GM23338 (cell line): ENCODE measurements at regions not wholly inside any gene's neighbourhood (a gene's known extent, or its start where the extent isn't known, plus 50 kb on each side); places are given as distances from the start of the nearest gene placed in this dataset.

Experiments
- CREB1 ChIP-seq: fragments of 250-450 bp; sonication (Bioruptor Pico); IDR thresholded peaks from 2 replicates; pipeline ENCODE4 v1.5.0; 2020; ENCODE audit warnings: low read depth, mild to moderate bottlenecking, moderate library complexity
- CTCF ChIP-seq, 2 experiments: fragments of 200-600 bp in 1 of 2; sonication (generic) in 1 of 2; conservative IDR thresholded peaks; 2 replicates each; pipeline versions ENCODE4 v1.5.1 to v1.6.1; 2016 to 2017; ENCODE audit warnings: antibody characterized with exemption in 2 of 2, low read depth in 2 of 2, mild to moderate bottlenecking in 2 of 2, moderate library complexity in 1 of 2
- ETS1 ChIP-seq: IDR thresholded peaks from 2 replicates; pipeline ENCODE4 v1.6.1; 2016; ENCODE audit warnings: antibody characterized with exemption
- EZH2 ChIP-seq: fragments of 200-600 bp; sonication (generic); IDR thresholded peaks from one replicate; pipeline ENCODE4 v1.8.0; 2017; ENCODE audit warnings: antibody characterized with exemption, mild to moderate bottlenecking, low read depth; ENCODE audit not compliant: unreplicated experiment
- EZH2phosphoT487 ChIP-seq: fragments of 200-600 bp; sonication (generic); IDR thresholded peaks from one replicate; pipeline ENCODE4 v1.8.1; 2018; ENCODE audit warnings: antibody characterized with exemption; ENCODE audit not compliant: unreplicated experiment
- JUNB ChIP-seq: IDR thresholded peaks from one replicate; pipeline ENCODE4 v1.6.1; 2016; ENCODE audit warnings: antibody characterized with exemption; ENCODE audit not compliant: unreplicated experiment
- NANOG ChIP-seq: IDR thresholded peaks from 2 replicates; pipeline ENCODE4 v1.6.1; 2016; ENCODE audit warnings: antibody characterized with exemption, borderline replicate concordance
- POLR2AphosphoS5 ChIP-seq: IDR thresholded peaks from 2 replicates; pipeline ENCODE4 v1.6.1; 2016; ENCODE audit warnings: antibody characterized with exemption, low read depth
- STAT1 ChIP-seq: IDR thresholded peaks from one replicate; pipeline ENCODE4 v1.6.1; 2016; ENCODE audit warnings: antibody characterized with exemption; ENCODE audit not compliant: unreplicated experiment
- ZNF114 ChIP-seq: fragments of 250-450 bp; sonication (Bioruptor Pico); IDR thresholded peaks from 2 replicates; pipeline ENCODE4 v1.5.0; 2020; ENCODE audit warnings: mild to moderate bottlenecking, moderate library complexity
- ZNF331 ChIP-seq: fragments of 250-450 bp; sonication (Bioruptor Pico); IDR thresholded peaks from 2 replicates; pipeline ENCODE4 v1.5.0; 2020; ENCODE audit warnings: low read depth, mild to moderate bottlenecking, moderate library complexity
- ZNF462 ChIP-seq: fragments of 250-450 bp; sonication (Bioruptor Pico); IDR thresholded peaks from 2 replicates; pipeline ENCODE4 v1.5.0; 2020; ENCODE audit warnings: mild to moderate bottlenecking, moderate library complexity
- TF ChIP-seq, protein P1 (sequence below): IDR thresholded peaks from one replicate; pipeline ENCODE4 v1.6.1; 2018; ENCODE audit warnings: antibody characterized with exemption; ENCODE audit not compliant: unreplicated experiment

- TF ChIP-seq CTCF (conservative IDR thresholded peaks at IDR 0.05; ENCODE audit: low read depth in 2 of 2) (no peak), EZH2 (no peak), POLR2AphosphoS5 (no peak), ZNF114 (no peak), CREB1 (CRISPR knock-in tag) (no peak), JUNB (no peak), NANOG (no peak), STAT1 (no peak), ETS1 (no peak), EZH2phosphoT487 (no peak), ZNF462 (CRISPR knock-in tag) (no peak), ZNF331 (CRISPR knock-in tag) (no peak)
- TF ChIP-seq, protein P1, sequence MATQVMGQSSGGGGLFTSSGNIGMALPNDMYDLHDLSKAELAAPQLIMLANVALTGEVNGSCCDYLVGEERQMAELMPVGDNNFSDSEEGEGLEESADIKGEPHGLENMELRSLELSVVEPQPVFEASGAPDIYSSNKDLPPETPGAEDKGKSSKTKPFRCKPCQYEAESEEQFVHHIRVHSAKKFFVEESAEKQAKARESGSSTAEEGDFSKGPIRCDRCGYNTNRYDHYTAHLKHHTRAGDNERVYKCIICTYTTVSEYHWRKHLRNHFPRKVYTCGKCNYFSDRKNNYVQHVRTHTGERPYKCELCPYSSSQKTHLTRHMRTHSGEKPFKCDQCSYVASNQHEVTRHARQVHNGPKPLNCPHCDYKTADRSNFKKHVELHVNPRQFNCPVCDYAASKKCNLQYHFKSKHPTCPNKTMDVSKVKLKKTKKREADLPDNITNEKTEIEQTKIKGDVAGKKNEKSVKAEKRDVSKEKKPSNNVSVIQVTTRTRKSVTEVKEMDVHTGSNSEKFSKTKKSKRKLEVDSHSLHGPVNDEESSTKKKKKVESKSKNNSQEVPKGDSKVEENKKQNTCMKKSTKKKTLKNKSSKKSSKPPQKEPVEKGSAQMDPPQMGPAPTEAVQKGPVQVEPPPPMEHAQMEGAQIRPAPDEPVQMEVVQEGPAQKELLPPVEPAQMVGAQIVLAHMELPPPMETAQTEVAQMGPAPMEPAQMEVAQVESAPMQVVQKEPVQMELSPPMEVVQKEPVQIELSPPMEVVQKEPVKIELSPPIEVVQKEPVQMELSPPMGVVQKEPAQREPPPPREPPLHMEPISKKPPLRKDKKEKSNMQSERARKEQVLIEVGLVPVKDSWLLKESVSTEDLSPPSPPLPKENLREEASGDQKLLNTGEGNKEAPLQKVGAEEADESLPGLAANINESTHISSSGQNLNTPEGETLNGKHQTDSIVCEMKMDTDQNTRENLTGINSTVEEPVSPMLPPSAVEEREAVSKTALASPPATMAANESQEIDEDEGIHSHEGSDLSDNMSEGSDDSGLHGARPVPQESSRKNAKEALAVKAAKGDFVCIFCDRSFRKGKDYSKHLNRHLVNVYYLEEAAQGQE = no peak
Measured at GRCh38 chr20:60787276-60787675, 464.8 kb upstream of the CDH4 start.
